Parathyroid adenoma (tissue), 2 donors: ENCODE measurements at regions not wholly inside any gene's neighbourhood (a gene's known extent, or its start where the extent isn't known, plus 50 kb on each side); places are given as distances from the start of the nearest gene placed in this dataset.
A peak's percentile ranks its signal among the peaks of the same experiment; 100 is the strongest.

Experiments used
- H2AFZ ChIP-seq: fragments of 300-600 bp; sonication (generic); one replicate; pipeline ENCODE4 v1.7.0; 2017; ENCODE audit warnings: antibody characterized with exemption, mild to moderate bottlenecking
- H3K27ac ChIP-seq: fragments of 300-600 bp; sonication (generic); one replicate; pipeline ENCODE4 v1.7.0; 2017
- H3K27me3 ChIP-seq: fragments of 300-600 bp; sonication (generic); one replicate; pipeline ENCODE4 v1.7.0; 2017; ENCODE audit warnings: low read length; ENCODE audit not compliant: control insufficient read depth, insufficient read depth
- H3K36me3 ChIP-seq: fragments of 300-600 bp; sonication (generic); one replicate; pipeline ENCODE4 v1.7.0; 2017; ENCODE audit warnings: low read length; ENCODE audit not compliant: control insufficient read depth, insufficient read depth
- H3K4me1 ChIP-seq: fragments of 300-600 bp; sonication (generic); one replicate; pipeline ENCODE4 v1.7.0; 2017; ENCODE audit warnings: control low read depth
- H3K4me2 ChIP-seq: fragments of 300-600 bp; sonication (generic); one replicate; pipeline ENCODE4 v1.7.0; 2017; ENCODE audit warnings: low read length
- H3K4me3 ChIP-seq: fragments of 300-600 bp; sonication (generic); one replicate; pipeline ENCODE4 v1.7.0; 2017; ENCODE audit warnings: low read depth, low read length
- H3K79me2 ChIP-seq: fragments of 300-600 bp; sonication (generic); one replicate; pipeline ENCODE4 v1.7.0; 2017; ENCODE audit warnings: control low read depth
- H3K9ac ChIP-seq: fragments of 300-600 bp; sonication (generic); one replicate; pipeline ENCODE4 v1.7.0; 2017; ENCODE audit warnings: mild to moderate bottlenecking
- H3K9me3 ChIP-seq: fragments of 300-600 bp; sonication (generic); one replicate; pipeline ENCODE4 v1.7.0; 2017; ENCODE audit warnings: low read length; ENCODE audit not compliant: control insufficient read depth
- CTCF ChIP-seq: fragments of 300-600 bp; sonication (generic); IDR thresholded peaks from one replicate; pipeline ENCODE4 v1.7.0; 2017; ENCODE audit warnings: antibody characterized with exemption, mild to moderate bottlenecking
- donor health status: primary hyperparathyroidism.

- Histone ChIP-seq H3K4me2 (no peak overlapping the region), H3K4me1 (no peaks in the 10 kb centered on the region), H3K4me3 (no peak overlapping the region), H3K9me3 (no peaks in the 10 kb centered on the region), H2AFZ (no peak overlapping the region), H3K9ac (no peak overlapping the region), H3K79me2 (no peaks in the 10 kb centered on the region), H3K27ac (no peak overlapping the region), H3K27me3 (no peaks in the 10 kb centered on the region), H3K36me3 (no peaks in the 10 kb centered on the region)
- TF ChIP-seq CTCF, result no peak
Observed at GRCh38 chr13:50388481-50388880, 373.2 kb downstream of the KCNRG start.

GRCh38 chr13:50389726-50390125 is 374.5 kb downstream of the KCNRG start:
- Histone ChIP-seq H3K9ac (no peak overlapping the region), H3K36me3 (no peaks in the 10 kb centered on the region), H3K4me3 (no peak overlapping the region), H3K79me2 (no peaks in the 10 kb centered on the region), H3K9me3 (no peaks in the 10 kb centered on the region), H2AFZ (no peak overlapping the region), H3K27me3 (no peaks in the 10 kb centered on the region), H3K27ac (no peak overlapping the region), H3K4me2 (no peak overlapping the region), H3K4me1 (no peaks in the 10 kb centered on the region)
- no peak for TF ChIP-seq CTCF

- H3K9me3 ChIP-seq, result no peaks in the 10 kb centered on the region
- H3K36me3 ChIP-seq, result no peaks in the 10 kb centered on the region
- H2AFZ ChIP-seq, result no peak overlapping the region
- H3K79me2 ChIP-seq, result no peaks in the 10 kb centered on the region
- H3K4me3 ChIP-seq, result no peak overlapping the region
- no peak overlapping the region for H3K27ac ChIP-seq
- H3K9ac ChIP-seq, result no peak overlapping the region
- H3K27me3 ChIP-seq, result no peaks in the 10 kb centered on the region
- TF ChIP-seq CTCF, result no peak
- H3K4me1 ChIP-seq, result no peaks in the 10 kb centered on the region
- H3K4me2 ChIP-seq, result peak overlapping the region; percentile 6
Observed at GRCh38 chr13:50390503-50391248, 375.4 kb downstream of the KCNRG start.

- Histone ChIP-seq H2AFZ (no peak overlapping the region), H3K27ac (no peak overlapping the region), H3K9me3 (no peaks in the 10 kb centered on the region), H3K27me3 (no peaks in the 10 kb centered on the region), H3K4me3 (peak overlapping the region; percentile 26), H3K79me2 (no peaks in the 10 kb centered on the region), H3K4me1 (no peaks in the 10 kb centered on the region), H3K4me2 (peak overlapping the region; percentile 34), H3K36me3 (no peaks in the 10 kb centered on the region), H3K9ac (no peak overlapping the region)
- no peak for TF ChIP-seq CTCF
Observed at GRCh38 chr13:50392977-50393376, 377.7 kb downstream of the KCNRG start.

- no peaks in the 10 kb centered on the region for H3K79me2 ChIP-seq
- no peak overlapping the region for H2AFZ ChIP-seq
- no peaks in the 10 kb centered on the region for H3K36me3 ChIP-seq
- no peaks in the 10 kb centered on the region for H3K27me3 ChIP-seq
- H3K9me3 ChIP-seq, result no peaks in the 10 kb centered on the region
- no peaks in the 10 kb centered on the region for H3K4me1 ChIP-seq
- H3K27ac ChIP-seq, result no peak overlapping the region
- H3K4me2 ChIP-seq, result peak overlapping the region; percentile 15
- H3K4me3 ChIP-seq, result no peak overlapping the region
- H3K9ac ChIP-seq, result no peak overlapping the region
- TF ChIP-seq CTCF, result no peak
Observed at GRCh38 chr13:50393628-50394027, 378.4 kb downstream of the KCNRG start.
